ENCODE measurements at regions not wholly inside any gene's neighbourhood (a gene's known extent, or its start where the extent isn't known, plus 50 kb on each side); places are given as distances from the start of the nearest gene placed in this dataset.

GRCh38 chr2:188219541-188219940 is 72.1 kb upstream of the GULP1 start:
- DNase-seq (ENCODE audit: low spot score): no peak

- no peak for DNase-seq (ENCODE audit: low spot score)
Observed at GRCh38 chr2:188220535-188220934, 71.1 kb upstream of the GULP1 start.

GRCh38 chr2:188227713-188228112 is 64.0 kb upstream of the GULP1 start:
- no peak for DNase-seq (ENCODE audit: low spot score)

GRCh38 chr2:188235364-188235763 is 56.3 kb upstream of the GULP1 start:
- no peak for DNase-seq (ENCODE audit: low spot score)

- no peak for DNase-seq (ENCODE audit: low spot score)
Observed at GRCh38 chr2:188238386-188238785, 53.3 kb upstream of the GULP1 start.
